IPS-18c (cell line): ENCODE measurements at regions not wholly inside any gene's neighbourhood (a gene's known extent, or its start where the extent isn't known, plus 50 kb on each side); places are given as distances from the start of the nearest gene placed in this dataset.
"Not testable (repeated sequence)": the region's sequence is repeated elsewhere in the genome, so short reads cannot be mapped to it uniquely, and the experiment has no call there.

ENCODE experiments used
- H3K4me3 ChIP-seq: 2 replicates; pipeline ENCODE4 v1.7.0; 2013; ENCODE audit warnings: low read depth, mild to moderate bottlenecking, low read length, moderate library complexity; ENCODE audit not compliant: insufficient read depth
- H3K9me3 ChIP-seq: one replicate; pipeline ENCODE4 v1.6.1; 2013; ENCODE audit warnings: mild to moderate bottlenecking, low read length, moderate library complexity; ENCODE audit not compliant: control insufficient read depth, insufficient read depth

GRCh38 chr10:33939410-33939809 lies 604.9 kb upstream of the NRP1 start:
- H3K4me3 ChIP-seq: no peak overlapping the region
- H3K9me3 ChIP-seq: peaks cover 1% of the 10 kb centered on the region

- Histone ChIP-seq H3K9me3 (no peaks in the 10 kb centered on the region), H3K4me3 (no peak overlapping the region)
Measured at GRCh38 chr10:33938001-33938400, 603.5 kb upstream of the NRP1 start.

GRCh38 chr10:33937036-33937730 lies 602.7 kb upstream of the NRP1 start:
- no peaks in the 10 kb centered on the region for H3K9me3 ChIP-seq
- H3K4me3 ChIP-seq: no peak overlapping the region

- Histone ChIP-seq H3K9me3 (no peaks in the 10 kb centered on the region), H3K4me3 (no peak overlapping the region)
Measured at GRCh38 chr10:33935350-33935749, 600.9 kb upstream of the NRP1 start.

- Histone ChIP-seq H3K4me3 (no peak overlapping the region), H3K9me3 (no peaks in the 10 kb centered on the region)
Measured at GRCh38 chr10:33930079-33930478, 595.6 kb upstream of the NRP1 start.

- Histone ChIP-seq H3K9me3 (no peaks in the 10 kb centered on the region), H3K4me3 (no peak overlapping the region)
Measured at GRCh38 chr10:33927347-33927746, 592.9 kb upstream of the NRP1 start.

- H3K4me3 ChIP-seq: no peak overlapping the region
- no peaks in the 10 kb centered on the region for H3K9me3 ChIP-seq
Measured at GRCh38 chr10:33921970-33922605, 587.6 kb upstream of the NRP1 start.

- H3K9me3 ChIP-seq: no peaks in the 10 kb centered on the region
- H3K4me3 ChIP-seq: no peak overlapping the region
Measured at GRCh38 chr10:33920351-33920750, 585.9 kb upstream of the NRP1 start.

- Histone ChIP-seq H3K4me3 (no peak overlapping the region), H3K9me3 (no peaks in the 10 kb centered on the region)
Measured at GRCh38 chr10:33919244-33919643, 584.8 kb upstream of the NRP1 start.

- Histone ChIP-seq H3K4me3 (no peak overlapping the region), H3K9me3 (no peaks in the 10 kb centered on the region)
Measured at GRCh38 chr10:33917069-33917780, 582.8 kb upstream of the NRP1 start.

GRCh38 chr10:33914746-33915145 lies 580.3 kb upstream of the NRP1 start:
- Histone ChIP-seq H3K4me3 (no peak overlapping the region), H3K9me3 (no peaks in the 10 kb centered on the region)

- Histone ChIP-seq H3K4me3 (no peak overlapping the region), H3K9me3 (no peaks in the 10 kb centered on the region)
Measured at GRCh38 chr10:33913194-33913593, 578.7 kb upstream of the NRP1 start.

- H3K4me3 ChIP-seq, H3K9me3 ChIP-seq: not testable (repeated sequence)
Measured at GRCh38 chr10:33909476-33909875, 575.0 kb upstream of the NRP1 start.

GRCh38 chr10:33901166-33901565 lies 566.7 kb upstream of the NRP1 start:
- no peak overlapping the region for H3K4me3 ChIP-seq
- no peaks in the 10 kb centered on the region for H3K9me3 ChIP-seq

- no peaks in the 10 kb centered on the region for H3K9me3 ChIP-seq
Measured at GRCh38 chr10:33900596-33900995, 566.1 kb upstream of the NRP1 start.

GRCh38 chr10:33899578-33900531 lies 565.4 kb upstream of the NRP1 start:
- no peaks in the 10 kb centered on the region for H3K9me3 ChIP-seq
- no peak overlapping the region for H3K4me3 ChIP-seq

More at GRCh38 chr10:33900596-33900995, 566.1 kb upstream of the NRP1 start:
- H3K4me3 ChIP-seq: no peak overlapping the region

- Histone ChIP-seq H3K4me3 (no peak overlapping the region), H3K9me3 (no peaks in the 10 kb centered on the region)
Measured at GRCh38 chr10:33897291-33897752, 562.9 kb upstream of the NRP1 start.
